GM12873 (cell line): ENCODE measurements at regions not wholly inside any gene's neighbourhood (a gene's known extent, or its start where the extent isn't known, plus 50 kb on each side); places are given as distances from the start of the nearest gene placed in this dataset.

Experiments used
- TF ChIP-seq, protein P1 (sequence below): IDR thresholded peaks from 2 replicates; pipeline ENCODE4 v1.5.1; 2012; ENCODE audit warnings: low read depth, mild to moderate bottlenecking, moderate library complexity, low read length, control low read depth; ENCODE audit not compliant: insufficient read depth; ENCODE audit errors: missing control alignments

DNA sequence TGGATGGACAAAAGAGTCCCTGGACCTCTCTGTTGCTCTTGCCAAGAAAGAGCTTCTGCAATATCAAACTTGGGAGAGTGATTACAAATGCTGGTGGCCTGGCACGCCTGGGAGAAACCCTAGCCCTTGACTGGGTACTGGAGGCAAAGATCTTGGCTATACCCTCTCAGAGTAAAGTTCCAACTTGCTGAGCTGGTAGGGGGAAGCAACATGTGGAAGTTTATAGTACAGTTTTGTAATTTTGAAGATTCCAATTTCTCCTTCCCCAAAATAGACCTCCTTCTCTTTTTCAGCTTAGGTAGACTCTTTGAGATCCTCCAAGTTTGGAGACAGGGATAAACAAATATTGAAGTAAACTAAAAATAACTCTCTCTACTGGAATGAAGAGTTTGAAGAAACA, 645.3 kb downstream of the NR4A2 start:
- TF ChIP-seq, protein P1, sequence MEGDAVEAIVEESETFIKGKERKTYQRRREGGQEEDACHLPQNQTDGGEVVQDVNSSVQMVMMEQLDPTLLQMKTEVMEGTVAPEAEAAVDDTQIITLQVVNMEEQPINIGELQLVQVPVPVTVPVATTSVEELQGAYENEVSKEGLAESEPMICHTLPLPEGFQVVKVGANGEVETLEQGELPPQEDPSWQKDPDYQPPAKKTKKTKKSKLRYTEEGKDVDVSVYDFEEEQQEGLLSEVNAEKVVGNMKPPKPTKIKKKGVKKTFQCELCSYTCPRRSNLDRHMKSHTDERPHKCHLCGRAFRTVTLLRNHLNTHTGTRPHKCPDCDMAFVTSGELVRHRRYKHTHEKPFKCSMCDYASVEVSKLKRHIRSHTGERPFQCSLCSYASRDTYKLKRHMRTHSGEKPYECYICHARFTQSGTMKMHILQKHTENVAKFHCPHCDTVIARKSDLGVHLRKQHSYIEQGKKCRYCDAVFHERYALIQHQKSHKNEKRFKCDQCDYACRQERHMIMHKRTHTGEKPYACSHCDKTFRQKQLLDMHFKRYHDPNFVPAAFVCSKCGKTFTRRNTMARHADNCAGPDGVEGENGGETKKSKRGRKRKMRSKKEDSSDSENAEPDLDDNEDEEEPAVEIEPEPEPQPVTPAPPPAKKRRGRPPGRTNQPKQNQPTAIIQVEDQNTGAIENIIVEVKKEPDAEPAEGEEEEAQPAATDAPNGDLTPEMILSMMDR = no peak

DNA sequence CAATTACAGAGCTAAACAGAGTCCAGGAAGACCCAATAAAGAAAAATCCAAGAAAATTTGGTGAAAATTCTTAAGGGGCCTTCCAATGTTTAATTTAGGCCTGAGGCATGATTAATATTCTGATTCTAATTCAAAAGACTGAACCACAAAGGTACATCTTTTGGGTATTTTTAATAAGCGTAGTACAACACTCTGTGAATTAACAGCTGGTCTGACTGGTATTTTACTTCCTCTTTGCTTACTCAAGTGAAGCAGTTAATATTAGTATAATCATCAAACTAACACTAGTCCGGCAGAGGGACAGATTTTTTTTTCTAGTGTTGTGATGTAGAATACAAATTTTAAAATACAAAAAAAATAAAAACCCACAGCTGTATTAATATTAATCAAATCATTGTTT, 652.9 kb downstream of the NR4A2 start:
- TF ChIP-seq, protein P1 = no peak

DNA sequence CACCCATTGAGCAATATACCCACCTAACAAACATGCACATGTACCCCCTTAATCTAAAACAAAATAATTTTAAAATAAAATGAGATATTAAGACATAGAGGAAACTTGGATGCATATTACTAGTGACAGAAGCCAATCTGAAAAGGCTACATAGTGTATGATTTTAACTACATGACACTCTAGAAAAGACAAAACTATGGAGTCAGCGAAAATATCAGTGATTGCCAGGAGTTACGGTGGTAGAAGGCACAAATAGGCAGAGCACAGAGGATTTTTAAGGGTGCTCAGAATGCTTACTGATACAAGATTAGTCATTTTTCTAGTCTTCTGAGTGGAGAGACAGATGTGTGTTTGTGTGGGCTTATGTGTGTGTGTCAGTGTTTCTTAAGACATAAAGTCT, 656.6 kb downstream of the NR4A2 start:
- TF ChIP-seq, protein P1 = no peak

DNA sequence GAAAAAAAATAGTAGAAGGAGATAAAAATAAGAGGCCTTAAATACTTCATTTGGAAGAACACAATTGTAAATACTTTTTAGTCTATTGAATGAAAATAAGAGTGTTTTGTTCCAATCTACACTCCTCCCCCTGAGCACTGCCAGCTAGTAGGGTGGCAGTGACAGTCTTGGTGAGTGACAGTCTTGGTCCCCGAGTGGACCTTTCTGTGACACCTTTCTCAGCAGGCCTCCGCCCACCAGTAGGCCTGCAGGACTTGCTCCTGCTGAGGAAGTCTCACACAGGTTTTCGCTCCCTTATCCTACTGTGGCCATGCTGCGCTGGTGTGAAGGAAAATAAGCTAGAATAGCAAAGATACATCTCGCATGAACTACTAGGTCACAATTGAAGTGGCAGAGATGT, 666.8 kb downstream of the NR4A2 start:
- TF ChIP-seq, protein P1 = no peak

DNA sequence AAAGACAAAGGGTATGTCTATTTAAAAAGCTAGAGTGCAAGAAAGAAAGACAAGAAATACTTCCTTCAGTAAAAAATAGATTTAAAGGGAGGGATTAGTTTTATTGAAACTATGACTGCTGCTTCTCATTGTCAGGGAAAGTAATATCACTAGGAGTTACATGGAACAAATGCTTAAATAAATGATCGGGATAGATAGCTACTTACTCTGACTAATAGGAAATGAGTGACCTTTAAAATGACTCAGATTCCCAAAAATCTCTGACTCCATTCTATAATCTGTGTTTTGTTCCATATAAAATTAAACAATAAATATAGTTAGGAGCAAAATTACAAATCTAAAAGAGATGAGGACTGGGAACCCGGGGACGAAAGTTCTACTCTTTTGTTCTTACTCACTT, 669.3 kb downstream of the NR4A2 start:
- TF ChIP-seq, protein P1 = no peak

DNA sequence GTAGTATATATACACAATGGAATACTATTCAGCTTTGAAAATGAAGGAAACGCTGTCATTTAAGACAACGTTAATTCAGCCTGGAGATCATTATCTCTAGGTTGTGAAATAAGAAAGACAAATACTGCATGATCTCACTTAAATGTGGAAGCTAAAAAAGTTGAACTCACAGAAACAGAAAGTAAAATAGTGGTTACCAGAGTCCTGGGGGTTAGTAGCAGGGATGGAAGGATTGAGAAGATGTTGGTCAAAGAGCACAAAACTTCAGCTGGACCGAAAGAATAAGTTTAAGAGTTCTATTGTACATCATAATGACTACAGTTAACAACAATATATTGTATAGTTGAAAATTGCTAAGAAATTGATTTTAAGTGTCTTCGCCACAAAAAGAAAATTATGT, 670.3 kb downstream of the NR4A2 start:
- TF ChIP-seq, protein P1 = no peak

DNA sequence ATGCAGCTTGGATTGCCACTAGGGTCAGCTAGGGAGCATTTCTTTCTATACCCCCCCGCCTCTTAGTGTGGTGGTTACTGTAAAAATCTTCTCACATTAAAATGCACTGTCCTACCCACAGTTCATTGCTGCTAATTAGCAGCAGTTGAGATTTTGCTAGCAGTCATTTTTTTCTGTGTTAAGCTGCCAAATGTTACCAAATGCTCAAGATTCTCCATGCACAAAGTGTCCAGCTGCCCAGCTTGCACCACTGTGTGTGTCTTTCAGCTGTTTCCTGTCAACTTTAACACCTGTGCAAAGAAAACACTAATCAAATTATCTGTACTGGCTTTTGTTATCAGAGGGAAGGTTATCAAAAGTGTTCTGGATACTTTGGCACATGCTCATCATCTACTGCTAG, 679.3 kb downstream of the NR4A2 start:
- TF ChIP-seq, protein P1 = no peak
